ENCODE measurements at regions not wholly inside any gene's neighbourhood (a gene's known extent, or its start where the extent isn't known, plus 50 kb on each side); places are given as distances from the start of the nearest gene placed in this dataset.

GRCh38 chr1:157289424-157290105 is 151.4 kb upstream of the ETV3 start:
- DNase-seq (ENCODE audit: low read depth) = no peak

DNA sequence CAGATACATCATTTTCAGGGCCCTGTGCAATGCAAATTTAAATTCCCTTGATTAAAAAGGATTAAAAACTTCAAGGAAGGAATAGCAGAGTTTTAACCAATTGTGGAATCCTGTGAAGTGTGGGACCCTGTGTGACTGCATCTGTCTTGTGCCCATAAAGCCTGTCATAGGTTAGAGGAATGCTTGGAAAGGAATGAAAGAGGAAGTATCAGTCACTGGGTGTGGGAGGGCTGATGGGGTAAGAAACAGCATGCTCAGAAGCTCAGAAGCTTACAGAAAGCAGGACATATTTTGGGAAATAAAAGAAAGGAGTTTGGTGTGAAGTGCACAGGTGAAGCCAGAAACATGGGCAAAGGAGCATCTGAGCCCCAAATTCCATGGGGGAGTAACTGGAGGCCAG is 150.8 kb upstream of the ETV3 start:
- DNase-seq (ENCODE audit: low read depth) = peak; percentile 11

GRCh38 chr1:157288492-157288891 is 150.3 kb upstream of the ETV3 start:
- DNase-seq (ENCODE audit: low read depth) = no peak

GRCh38 chr1:157288006-157288405 is 149.8 kb upstream of the ETV3 start:
- DNase-seq (ENCODE audit: low read depth) = no peak

- DNase-seq (ENCODE audit: low read depth) = no peak
Observed at GRCh38 chr1:157287462-157287861, 149.3 kb upstream of the ETV3 start.

DNA sequence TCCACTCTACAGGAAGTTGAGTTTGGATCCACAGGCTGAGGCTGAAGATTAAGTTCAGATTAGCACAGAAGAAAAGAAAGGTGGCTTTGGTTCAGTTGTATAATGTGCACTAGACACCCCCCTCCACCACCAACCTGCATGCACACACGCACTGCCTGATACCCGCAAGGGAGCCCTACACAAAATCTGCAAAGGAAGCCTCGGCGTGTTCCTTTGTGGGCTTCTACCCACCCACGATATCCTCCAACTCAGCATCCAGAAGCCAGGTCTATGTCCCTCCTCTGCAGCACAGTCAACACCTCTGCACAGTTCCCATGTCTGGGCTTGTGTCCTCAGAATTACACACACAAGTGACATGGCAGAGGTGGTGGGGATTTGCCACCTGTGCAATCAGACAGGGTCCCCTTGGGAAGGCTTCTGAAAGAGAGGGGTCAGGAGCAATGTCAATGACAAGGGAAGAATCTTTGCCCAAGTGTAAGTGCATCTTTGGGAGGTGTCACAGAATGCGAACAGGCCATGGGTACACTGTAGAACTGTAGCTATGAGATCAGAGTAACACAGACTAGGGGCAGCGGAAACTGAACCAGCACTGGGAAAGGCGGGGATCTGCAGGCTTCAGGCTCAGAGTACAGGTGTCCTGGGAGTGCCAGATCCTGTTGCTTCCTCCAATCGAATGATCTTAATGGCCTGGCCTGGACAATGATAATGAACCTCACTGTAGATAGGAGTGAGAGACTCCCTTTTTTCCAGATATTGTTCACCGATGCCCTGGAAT is 148.6 kb upstream of the ETV3 start:
- DNase-seq (ENCODE audit: low read depth) = no peak

DNA sequence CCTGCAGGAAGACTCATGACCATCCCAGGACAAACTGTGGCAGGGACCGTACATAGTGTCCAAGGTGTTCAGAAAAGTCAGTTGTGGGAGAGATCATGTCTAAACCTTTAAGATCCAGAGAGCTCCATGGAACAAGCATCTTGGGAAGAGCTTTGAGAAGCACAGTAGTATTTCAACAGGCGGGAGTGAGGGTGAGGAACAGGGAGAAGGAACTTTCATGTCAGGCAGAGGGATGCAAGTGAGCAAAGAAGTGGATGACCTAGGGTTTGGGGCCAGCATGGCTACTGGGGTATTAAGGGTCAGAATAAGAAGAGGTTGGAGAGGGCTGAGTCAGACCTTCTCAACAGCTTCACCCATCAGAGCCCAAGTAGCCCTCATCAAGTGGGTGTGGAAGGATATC is 147.9 kb upstream of the ETV3 start:
- no peak for DNase-seq (ENCODE audit: low read depth)

GRCh38 chr1:157284451-157284850 is 146.3 kb upstream of the ETV3 start:
- DNase-seq (ENCODE audit: low read depth) = no peak

GRCh38 chr1:157279802-157280140 is 141.6 kb upstream of the ETV3 start:
- DNase-seq (ENCODE audit: low read depth) = no peak

- DNase-seq (ENCODE audit: low read depth) = no peak
Observed at GRCh38 chr1:157279138-157279801, 141.1 kb upstream of the ETV3 start.

GRCh38 chr1:157278383-157279137 is 140.4 kb upstream of the ETV3 start:
- DNase-seq (ENCODE audit: low read depth) = no peak

DNA sequence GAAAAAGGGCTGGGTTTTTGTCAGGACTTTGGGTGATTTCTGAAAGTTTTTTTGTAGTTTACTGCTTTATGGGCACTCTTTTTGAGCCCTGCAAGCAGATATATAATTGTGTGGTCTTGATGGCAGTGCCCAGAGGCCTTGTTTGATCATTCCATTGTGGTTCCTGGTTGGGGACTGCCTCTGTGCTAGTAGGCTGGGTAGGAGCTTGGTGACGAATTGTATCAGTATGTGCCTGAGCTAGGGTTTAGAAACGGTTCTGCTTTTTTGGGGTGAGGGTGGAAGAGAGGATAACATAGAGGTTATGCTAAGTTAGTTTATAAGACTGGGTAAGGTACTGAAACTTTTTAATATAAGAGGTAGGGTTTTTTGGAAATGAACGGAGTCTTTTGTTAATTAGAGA is 139.7 kb upstream of the ETV3 start:
- DNase-seq (ENCODE audit: low read depth) = no peak

DNA sequence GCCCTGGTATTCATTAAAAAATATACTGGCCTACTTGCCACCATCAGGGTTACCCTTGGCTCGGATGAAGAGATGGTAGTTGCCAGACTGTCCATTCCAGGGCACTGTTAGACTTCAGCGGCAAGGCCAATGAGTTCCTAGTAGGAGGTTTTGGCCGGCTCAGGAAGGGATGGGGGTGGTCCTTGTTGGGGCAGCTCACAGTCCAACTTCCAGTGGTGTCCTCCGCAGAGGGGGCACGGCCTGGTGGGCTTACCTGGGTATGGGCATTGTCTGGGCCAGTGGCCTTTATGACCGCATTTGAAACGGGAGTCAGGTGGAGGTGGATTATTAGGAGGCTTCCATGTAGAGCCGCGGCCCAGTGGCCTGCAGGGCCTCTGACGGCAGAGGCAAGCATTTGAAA is 139.1 kb upstream of the ETV3 start:
- DNase-seq (ENCODE audit: low read depth) = no peak

DNA sequence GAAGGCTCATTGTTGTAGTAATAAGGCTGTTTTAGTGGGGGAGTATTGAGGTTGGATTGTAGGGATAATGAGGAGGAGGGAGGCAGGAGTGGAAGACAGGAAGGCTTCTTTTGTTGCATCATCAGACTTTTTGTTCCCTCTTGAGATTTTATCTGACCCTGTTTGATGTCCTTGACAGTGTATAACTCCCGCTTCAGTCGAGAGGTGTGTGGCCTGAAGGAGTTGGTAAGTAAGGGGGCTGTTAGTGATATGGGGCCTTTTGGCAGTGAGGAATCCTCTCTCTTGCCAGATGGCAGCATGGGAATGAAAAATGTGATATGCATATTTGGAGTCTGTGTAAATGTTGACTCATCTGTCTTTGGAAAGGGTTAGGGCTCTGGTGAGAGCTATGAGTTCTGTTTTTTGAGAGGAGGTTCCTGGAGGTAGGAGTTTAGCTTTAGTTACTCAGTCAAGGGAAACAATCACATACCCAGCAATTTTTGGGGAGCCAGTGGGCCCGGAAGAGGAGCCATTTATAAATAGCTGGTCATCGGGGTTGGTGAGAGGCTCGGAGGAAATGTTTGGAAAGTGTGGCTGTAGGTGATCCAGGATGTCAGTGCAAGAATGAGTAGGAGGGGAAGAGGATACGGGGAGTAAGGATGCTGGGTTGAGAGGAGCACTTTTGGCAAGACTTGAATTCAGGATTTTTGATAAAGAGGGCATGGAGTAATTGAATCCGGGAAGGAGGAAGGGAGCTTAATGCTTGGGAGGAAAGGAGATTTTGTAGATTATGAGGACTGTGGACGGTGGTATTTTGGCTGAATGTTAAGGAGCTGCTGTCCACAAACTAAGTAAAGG is 136.7 kb upstream of the ETV3 start:
- peak; percentile 54 for DNase-seq (ENCODE audit: low read depth)

DNA sequence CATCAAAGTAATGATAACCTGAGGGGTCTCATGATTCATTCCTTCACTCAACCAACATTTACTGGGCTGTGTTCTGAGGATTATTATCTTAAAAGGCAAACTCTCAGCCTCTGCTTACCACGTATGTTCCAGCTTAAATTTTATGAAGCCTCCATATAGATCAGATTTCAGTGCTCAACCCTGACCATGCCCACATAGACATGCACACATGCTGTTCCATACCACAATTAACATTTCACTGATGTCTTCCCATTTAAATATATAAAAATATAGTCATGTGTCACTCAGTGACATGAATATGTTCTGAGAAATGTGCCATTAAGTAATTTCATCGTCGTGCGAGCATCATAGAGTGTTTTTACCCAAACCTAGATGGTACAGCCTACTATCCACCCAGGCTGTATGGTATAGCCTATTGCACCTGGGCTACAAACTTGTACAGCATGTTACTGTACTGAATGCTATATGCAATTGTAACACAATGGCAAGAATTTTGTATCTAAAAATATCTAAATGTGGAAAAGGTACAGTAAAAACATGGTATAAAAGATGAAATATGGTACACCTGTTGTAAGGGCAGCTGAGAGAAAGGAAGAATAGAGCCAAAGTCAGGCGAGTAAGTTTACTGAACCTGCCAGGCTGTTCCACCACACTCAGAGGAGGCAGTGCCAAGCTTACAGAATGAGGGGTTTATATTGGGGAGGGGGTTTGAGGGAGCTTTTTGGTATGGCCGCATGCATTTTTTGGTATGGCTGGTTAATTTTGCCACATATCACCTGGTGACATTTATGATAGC is 134.7 kb upstream of the ETV3 start:
- DNase-seq (ENCODE audit: low read depth) = no peak

DNA sequence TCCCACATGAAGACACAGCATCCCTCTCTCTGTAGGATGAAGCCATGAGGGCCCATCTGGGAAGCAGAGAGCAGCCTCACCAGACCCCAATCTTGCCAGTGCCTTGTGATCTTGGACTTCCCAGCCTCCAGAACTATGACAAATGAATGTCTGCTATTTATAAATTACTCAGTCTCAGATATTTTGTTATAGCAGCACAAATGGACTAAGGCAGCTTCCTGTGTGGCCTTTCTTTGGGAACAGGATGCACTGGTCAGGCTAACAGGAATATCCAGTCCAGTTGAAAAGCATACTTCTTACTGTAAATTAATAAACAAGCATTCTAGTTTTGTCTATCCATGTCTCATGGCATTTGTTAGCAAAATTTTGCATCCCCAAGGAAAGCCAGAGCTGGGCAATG is 134.1 kb upstream of the ETV3 start:
- DNase-seq (ENCODE audit: low read depth) = no peak

DNA sequence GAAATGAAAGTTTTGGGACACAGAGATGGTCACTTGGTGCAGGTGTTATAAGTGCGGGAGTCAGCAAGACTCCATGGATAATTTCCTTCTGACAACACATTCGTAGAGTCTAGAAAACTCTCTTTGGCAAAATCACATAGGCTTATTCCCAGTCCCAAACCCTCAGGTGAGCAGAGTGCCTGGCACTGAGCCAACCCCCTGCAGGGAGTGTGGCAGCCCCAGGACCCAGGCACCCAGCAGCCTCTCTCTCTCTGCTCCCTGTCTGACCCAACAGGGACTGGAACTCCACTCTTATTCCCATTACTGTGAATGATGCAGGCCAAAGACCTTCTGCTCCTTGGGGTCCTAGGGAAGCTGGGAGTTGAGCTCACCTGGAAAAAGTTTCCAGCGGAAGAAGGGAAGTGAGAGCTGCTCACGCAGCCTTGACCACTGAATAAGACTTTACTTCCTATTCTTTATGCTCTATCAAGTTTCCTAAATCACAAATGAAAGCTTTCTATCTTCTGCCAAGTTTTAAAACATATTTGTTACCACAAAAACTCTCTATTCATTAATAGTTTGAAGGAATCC is 132.6 kb upstream of the ETV3 start:
- no peak for DNase-seq (ENCODE audit: low read depth)

DNA sequence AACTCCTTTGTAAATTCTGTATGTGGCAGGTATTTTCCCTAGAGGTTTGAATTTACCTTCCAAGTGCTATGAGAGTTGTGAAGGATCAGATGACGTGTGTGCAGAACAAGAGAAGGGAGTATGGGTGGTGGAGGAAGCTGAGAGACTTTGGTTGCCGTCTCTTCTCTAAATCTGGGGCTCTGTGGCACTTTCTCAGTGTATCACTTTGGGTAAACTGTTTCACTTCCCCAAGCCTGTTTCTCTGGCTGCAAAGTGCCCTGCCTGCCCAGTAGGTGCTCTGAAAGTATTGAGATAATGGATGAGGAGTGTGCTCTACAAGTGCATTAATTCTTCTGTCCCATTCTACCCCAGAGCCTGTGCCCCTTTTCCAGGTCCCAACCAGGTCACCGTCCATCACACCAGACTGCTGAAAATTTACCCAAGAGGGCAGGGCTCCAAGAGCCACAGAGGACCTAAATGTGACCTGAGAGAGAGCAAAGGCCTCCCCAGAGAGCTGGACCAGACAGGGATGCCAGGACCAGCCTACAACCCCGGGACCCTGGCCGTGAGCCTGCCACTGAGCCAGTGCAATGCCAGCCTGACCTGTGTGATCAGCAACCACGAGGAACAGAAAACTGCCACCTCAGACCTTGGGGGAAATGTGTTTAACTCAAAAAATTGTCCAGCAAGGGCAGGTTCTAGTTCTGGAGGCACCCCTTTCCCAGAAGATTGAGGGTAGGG is 131.6 kb upstream of the ETV3 start:
- DNase-seq (ENCODE audit: low read depth) = no peak

DNA sequence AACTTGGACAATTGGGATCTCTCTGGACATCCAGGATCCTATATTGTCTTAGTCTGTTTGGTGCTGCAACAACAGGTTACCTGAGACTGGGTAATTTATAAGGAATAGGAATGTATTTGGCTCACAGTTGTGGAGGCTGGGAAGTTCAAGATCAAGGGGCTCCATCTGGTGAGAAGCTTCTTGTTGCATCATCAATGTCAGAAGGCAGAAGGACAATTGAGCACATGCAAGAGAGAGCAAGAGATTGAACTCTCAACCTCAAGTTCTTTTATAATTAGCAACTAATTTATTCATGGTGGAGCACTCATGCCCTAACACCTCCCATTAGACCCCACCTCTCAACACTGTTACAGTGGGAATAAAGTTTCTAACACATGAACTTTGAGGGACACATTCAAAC is 124.7 kb upstream of the ETV3 start:
- no peak for DNase-seq (ENCODE audit: low read depth)

DNA sequence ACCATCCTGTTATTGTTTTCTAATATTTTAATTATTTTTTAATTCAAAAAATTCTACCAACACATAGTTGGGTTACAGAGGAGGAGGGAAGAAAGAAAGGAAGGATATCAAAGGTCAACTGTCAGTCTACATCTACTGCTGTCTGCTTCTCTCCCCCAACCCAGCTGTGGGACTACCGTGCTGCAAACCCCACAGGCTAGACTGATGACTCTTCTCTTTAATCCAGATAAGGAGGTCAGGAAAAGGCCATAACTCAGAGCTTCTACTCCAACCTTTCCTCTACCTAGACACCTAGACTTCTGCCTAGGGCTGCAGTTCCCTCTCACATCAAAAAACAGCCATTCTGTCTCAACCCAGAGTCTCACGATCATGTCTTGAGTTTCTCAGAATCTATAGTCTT is 124.2 kb upstream of the ETV3 start:
- no peak for DNase-seq (ENCODE audit: low read depth)

All from ELR (cell line).